ENCODE measurements at regions not wholly inside any gene's neighbourhood (a gene's known extent, or its start where the extent isn't known, plus 50 kb on each side); places are given as distances from the start of the nearest gene placed in this dataset.
A peak's percentile ranks its signal among the peaks of the same experiment; 100 is the strongest.

GRCh38 chr17:69773081-69773480 is 301.9 kb upstream of the KCNJ16 start:
- no peak for DNase-seq

GRCh38 chr17:69779378-69780214 is 295.4 kb upstream of the KCNJ16 start:
- no peak for DNase-seq

GRCh38 chr17:69783865-69784264 is 291.2 kb upstream of the KCNJ16 start:
- no peak for DNase-seq

- DNase-seq, result no peak
These were observed 286.1 kb upstream of the KCNJ16 start for GRCh38 chr17:69788957-69789356.

GRCh38 chr17:69796078-69796477 is 278.9 kb upstream of the KCNJ16 start:
- no peak for DNase-seq

GRCh38 chr17:69800870-69801269 is 274.2 kb upstream of the KCNJ16 start:
- DNase-seq, result no peak

- no peak for DNase-seq
These were observed 273.7 kb upstream of the KCNJ16 start for GRCh38 chr17:69801368-69801767.

GRCh38 chr17:69802045-69802740 is 272.8 kb upstream of the KCNJ16 start:
- no peak for DNase-seq

- no peak for DNase-seq
These were observed 265.7 kb upstream of the KCNJ16 start for GRCh38 chr17:69809331-69809730.

- DNase-seq, result peak; percentile 7
These were observed 264.6 kb upstream of the KCNJ16 start for GRCh38 chr17:69810326-69810965.

GRCh38 chr17:69812240-69812837 is 262.7 kb upstream of the KCNJ16 start:
- no peak for DNase-seq

- no peak for DNase-seq
These were observed 261.0 kb upstream of the KCNJ16 start for GRCh38 chr17:69814031-69814430.

- no peak for DNase-seq
These were observed 259.6 kb upstream of the KCNJ16 start for GRCh38 chr17:69815406-69815805.

- no peak for DNase-seq
These were observed 256.6 kb upstream of the KCNJ16 start for GRCh38 chr17:69818467-69818866.

GRCh38 chr17:69819316-69820087 is 255.5 kb upstream of the KCNJ16 start:
- DNase-seq, result no peak

- peak; percentile 21 for DNase-seq
These were observed 254.1 kb upstream of the KCNJ16 start for GRCh38 chr17:69820876-69821473.

- no peak for DNase-seq
These were observed 252.6 kb upstream of the KCNJ16 start for GRCh38 chr17:69822314-69822875.

- no peak for DNase-seq
These were observed 246.9 kb upstream of the KCNJ16 start for GRCh38 chr17:69828087-69828486.

- DNase-seq, result no peak
These were observed 240.5 kb upstream of the KCNJ16 start for GRCh38 chr17:69834494-69834893.

- DNase-seq, result no peak
These were observed 223.3 kb upstream of the KCNJ16 start for GRCh38 chr17:69851736-69852135.

- no peak for DNase-seq
These were observed 221.3 kb upstream of the KCNJ16 start for GRCh38 chr17:69853541-69854224.

Data from DMS53 (cell line).